Gastrocnemius medialis (tissue), 4 donors: ENCODE measurements at regions not wholly inside any gene's neighbourhood (a gene's known extent, or its start where the extent isn't known, plus 50 kb on each side); places are given as distances from the start of the nearest gene placed in this dataset.
"Not testable (repeated sequence)": the region's sequence is repeated elsewhere in the genome, so short reads cannot be mapped to it uniquely, and the experiment has no call there.

Source experiments
- ATAC-seq, 2 donors: fragments of 150-250 bp; one replicate each; pipeline ENCODE4 v1.9.1; 2016
- DNase-seq, 2 donors: peaks; one replicate each; pipeline ENCODE4 v3.0.0-alpha.2; 2019
- H3K27ac ChIP-seq, 4 donors: fragments of 200-600 bp; sonication (generic); 1 replicate in 1 of 4; 2 replicates in 3 of 4; pipeline ENCODE4 v1.5.1; 2016 to 2018; ENCODE audit warnings: mild to moderate bottlenecking in 2 of 4, moderate library complexity in 1 of 4
- H3K27me3 ChIP-seq, 3 donors: fragments of 200-600 bp; sonication (generic) in 2 of 3; 1 replicate in 1 of 3; 2 replicates in 2 of 3; pipeline versions ENCODE4 v1.5.1 to v1.6.0; 2016 to 2019; ENCODE audit warnings: mild to moderate bottlenecking in 1 of 3, moderate library complexity in 1 of 3
- H3K36me3 ChIP-seq, 2 donors: fragments of 200-600 bp; sonication (generic) in 1 of 2; one replicate each; pipeline ENCODE4 v1.5.1; 2017 to 2018
- H3K4me1 ChIP-seq, 2 donors: fragments of 200-600 bp; sonication (generic) in 1 of 2; one replicate each; pipeline ENCODE4 v1.5.1; 2016 to 2017; ENCODE audit warnings: mild to moderate bottlenecking in 2 of 2
- H3K4me3 ChIP-seq, 4 donors: fragments of 200-600 bp; sonication (generic) in 3 of 4; 1 replicate in 1 of 4; 2 replicates in 3 of 4; pipeline ENCODE4 v1.5.1; 2016 to 2019; ENCODE audit warnings: mild to moderate bottlenecking in 2 of 4
- H3K9me3 ChIP-seq, 3 donors: fragments of 200-600 bp; sonication (generic) in 2 of 3; 1 replicate in 1 of 3; 2 replicates in 2 of 3; pipeline ENCODE4 v1.5.1; 2016 to 2019
- POLR2A ChIP-seq, 2 donors: fragments of 450-650 bp; IDR thresholded peaks; one replicate each; pipeline ENCODE4 v1.6.1; 2017; ENCODE audit warnings: antibody characterized with exemption in 2 of 2, mild to moderate bottlenecking in 2 of 2, moderate library complexity in 2 of 2
- in situ Hi-C, 4 donors: fragments of 200-750 bp; cut with MboI; loops; one replicate each; pipeline versions ENCODE4 v1.15.0 to v1.8.0; 2017; ENCODE audit warnings: low sequenced_read_pairs in 4 of 4
- intact Hi-C: fragments of 100-400 bp; cut with DNase I; formaldehyde crosslinking; loops from one replicate; pipeline ENCODE4 v1.15.1; 2023; ENCODE audit warnings: low total_unique reads
- TF ChIP-seq, protein P1 (sequence below), 5 experiments: fragments of 450-650 bp in 3 of 5; fragments of 200-600 bp in 2 of 5; sonication (generic) in 2 of 5; IDR thresholded peaks in 4 of 5; conservative IDR thresholded peaks in 1 of 5; 1 replicate in 4 of 5; 2 replicates in 1 of 5; pipeline ENCODE4 v1.5.1; 2016 to 2019; ENCODE audit warnings: antibody characterized with exemption in 5 of 5, mild to moderate bottlenecking in 3 of 5, moderate library complexity in 3 of 5

DNA sequence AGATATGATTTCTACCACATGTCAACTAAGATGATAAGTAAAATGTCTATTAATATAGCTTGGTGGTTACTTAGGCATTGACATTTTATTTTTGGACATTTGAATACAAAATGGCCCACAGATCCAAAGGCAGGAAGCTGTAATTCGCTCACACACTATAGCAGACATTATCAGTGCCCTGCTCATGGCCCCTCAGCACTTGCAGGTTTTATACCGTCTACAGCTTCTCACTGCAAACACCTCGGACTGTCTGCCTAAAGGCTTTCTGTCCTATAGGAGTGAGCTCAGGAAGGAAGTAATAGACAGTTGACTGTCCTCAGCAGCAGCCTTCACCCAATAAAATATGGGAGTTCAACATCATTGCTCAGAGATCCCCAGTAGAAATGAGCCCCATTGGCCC lies 140.8 kb upstream of the RASA1 start:
- intact Hi-C loops (no loop called here), in situ Hi-C loops (no loop called here)
- ATAC-seq: no peak
- DNase-seq: no peak
- Histone ChIP-seq H3K4me1 (no peaks in the 10 kb centered on the region), H3K27me3 (no peaks in the 10 kb centered on the region), H3K4me3 (no peak overlapping the region), H3K27ac (no peak overlapping the region), H3K9me3 (no peaks in the 10 kb centered on the region), H3K36me3 (no peaks in the 10 kb centered on the region)
- no peak for TF ChIP-seq POLR2A (IDR thresholded peaks at IDR 0.05)
- TF ChIP-seq, protein P1, sequence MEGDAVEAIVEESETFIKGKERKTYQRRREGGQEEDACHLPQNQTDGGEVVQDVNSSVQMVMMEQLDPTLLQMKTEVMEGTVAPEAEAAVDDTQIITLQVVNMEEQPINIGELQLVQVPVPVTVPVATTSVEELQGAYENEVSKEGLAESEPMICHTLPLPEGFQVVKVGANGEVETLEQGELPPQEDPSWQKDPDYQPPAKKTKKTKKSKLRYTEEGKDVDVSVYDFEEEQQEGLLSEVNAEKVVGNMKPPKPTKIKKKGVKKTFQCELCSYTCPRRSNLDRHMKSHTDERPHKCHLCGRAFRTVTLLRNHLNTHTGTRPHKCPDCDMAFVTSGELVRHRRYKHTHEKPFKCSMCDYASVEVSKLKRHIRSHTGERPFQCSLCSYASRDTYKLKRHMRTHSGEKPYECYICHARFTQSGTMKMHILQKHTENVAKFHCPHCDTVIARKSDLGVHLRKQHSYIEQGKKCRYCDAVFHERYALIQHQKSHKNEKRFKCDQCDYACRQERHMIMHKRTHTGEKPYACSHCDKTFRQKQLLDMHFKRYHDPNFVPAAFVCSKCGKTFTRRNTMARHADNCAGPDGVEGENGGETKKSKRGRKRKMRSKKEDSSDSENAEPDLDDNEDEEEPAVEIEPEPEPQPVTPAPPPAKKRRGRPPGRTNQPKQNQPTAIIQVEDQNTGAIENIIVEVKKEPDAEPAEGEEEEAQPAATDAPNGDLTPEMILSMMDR (IDR thresholded peaks at IDR 0.05 in 4 of 5, conservative IDR thresholded peaks at IDR 0.05 in 1 of 5): no peak

DNA sequence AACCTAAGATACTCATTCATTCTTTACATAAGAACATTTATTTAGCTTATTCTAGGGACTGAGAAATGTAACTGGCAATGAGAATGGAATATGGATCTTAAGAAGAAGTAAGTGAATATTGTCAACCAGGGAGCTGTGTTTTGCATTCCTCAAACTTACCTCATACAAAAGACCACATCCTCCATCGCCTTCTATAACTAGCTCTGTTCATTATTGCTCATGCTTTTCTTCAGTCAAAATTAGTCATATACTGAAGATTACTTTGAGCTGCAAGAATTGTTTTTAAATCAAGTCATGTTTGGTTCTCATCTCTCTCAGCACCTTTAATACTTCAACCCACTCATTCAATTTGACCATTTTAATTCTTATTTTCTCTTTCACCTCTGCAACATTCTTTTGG lies 140.3 kb upstream of the RASA1 start:
- in situ Hi-C loops (no loop called here), intact Hi-C loops (no loop called here)
- Histone ChIP-seq H3K9me3 (no peaks in the 10 kb centered on the region), H3K4me1 (no peaks in the 10 kb centered on the region), H3K27ac (no peak overlapping the region), H3K27me3 (no peaks in the 10 kb centered on the region), H3K4me3 (no peak overlapping the region), H3K36me3 (no peaks in the 10 kb centered on the region)
- ATAC-seq (no peak), DNase-seq (no peak)
- no peak for TF ChIP-seq POLR2A (IDR thresholded peaks at IDR 0.05)
- TF ChIP-seq, protein P1 (IDR thresholded peaks at IDR 0.05 in 4 of 5, conservative IDR thresholded peaks at IDR 0.05 in 1 of 5): no peak

DNA sequence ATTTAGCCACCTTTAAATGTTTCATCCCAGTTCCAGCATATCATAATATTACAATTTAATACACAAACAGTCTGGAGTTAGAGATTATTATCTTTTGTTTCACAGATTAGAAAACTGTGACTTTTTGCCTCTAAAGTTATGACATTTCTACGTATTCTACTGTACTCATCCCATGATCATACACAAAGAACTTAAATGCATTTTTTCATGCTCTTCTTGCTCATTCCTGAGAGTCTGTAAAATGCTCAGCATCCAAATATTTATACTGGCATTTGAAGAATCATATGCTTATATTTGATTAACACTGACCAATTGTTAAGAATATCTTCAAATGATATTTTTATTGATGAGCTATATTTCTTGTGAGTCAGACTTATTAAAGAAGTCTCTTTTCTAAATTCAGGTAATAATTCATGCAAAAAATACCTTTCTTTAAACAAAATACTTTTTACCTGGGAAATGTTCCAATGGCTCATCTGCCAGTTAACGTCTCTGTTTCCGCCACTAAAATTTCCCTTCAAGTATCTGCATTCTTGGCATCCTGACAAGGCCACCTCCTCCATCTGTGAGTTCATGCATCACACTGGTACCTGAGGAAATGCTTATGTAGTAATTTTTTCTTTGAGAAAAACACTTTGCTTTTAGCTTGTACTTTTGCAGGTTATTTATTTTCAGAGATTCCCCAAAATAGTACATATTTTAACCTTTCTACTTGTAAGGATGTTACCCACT lies 139.6 kb upstream of the RASA1 start:
- ATAC-seq (no peak), DNase-seq (no peak)
- Histone ChIP-seq H3K4me3 (no peak overlapping the region), H3K27ac (no peak overlapping the region), H3K4me1 (no peaks in the 10 kb centered on the region), H3K9me3 (no peaks in the 10 kb centered on the region), H3K36me3 (no peaks in the 10 kb centered on the region), H3K27me3 (no peaks in the 10 kb centered on the region)
- in situ Hi-C loops (no loop called here), intact Hi-C loops (no loop called here)
- no peak for TF ChIP-seq POLR2A (IDR thresholded peaks at IDR 0.05)
- TF ChIP-seq, protein P1 (IDR thresholded peaks at IDR 0.05 in 4 of 5, conservative IDR thresholded peaks at IDR 0.05 in 1 of 5): no peak

DNA sequence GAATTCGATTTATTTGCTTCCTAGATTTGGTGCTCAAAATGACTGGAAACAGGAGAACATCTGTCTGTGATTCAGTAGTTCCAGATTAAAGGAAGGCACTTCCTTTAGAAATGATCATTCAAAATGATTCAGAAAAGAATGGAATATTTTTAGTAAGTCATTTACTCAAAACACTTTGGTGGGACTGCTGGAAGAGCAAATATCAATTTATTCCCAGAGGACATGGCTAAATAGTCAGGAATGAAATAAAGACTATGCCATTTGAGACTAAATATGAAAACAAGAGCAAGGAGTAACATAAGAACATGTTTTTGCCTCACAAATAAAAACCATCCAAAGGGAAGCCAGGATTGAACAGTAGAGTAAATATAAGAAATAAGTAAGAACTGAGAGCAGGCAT lies 138.6 kb upstream of the RASA1 start:
- Histone ChIP-seq H3K9me3 (no peaks in the 10 kb centered on the region), H3K27ac (no peak overlapping the region), H3K36me3 (no peaks in the 10 kb centered on the region), H3K4me3 (no peak overlapping the region), H3K4me1 (no peaks in the 10 kb centered on the region), H3K27me3 (no peaks in the 10 kb centered on the region)
- no peak for TF ChIP-seq POLR2A (IDR thresholded peaks at IDR 0.05)
- TF ChIP-seq, protein P1 (IDR thresholded peaks at IDR 0.05 in 4 of 5, conservative IDR thresholded peaks at IDR 0.05 in 1 of 5): no peak
- no peak for DNase-seq
- in situ Hi-C loops (no loop called here), intact Hi-C loops (no loop called here)
- no peak for ATAC-seq

DNA sequence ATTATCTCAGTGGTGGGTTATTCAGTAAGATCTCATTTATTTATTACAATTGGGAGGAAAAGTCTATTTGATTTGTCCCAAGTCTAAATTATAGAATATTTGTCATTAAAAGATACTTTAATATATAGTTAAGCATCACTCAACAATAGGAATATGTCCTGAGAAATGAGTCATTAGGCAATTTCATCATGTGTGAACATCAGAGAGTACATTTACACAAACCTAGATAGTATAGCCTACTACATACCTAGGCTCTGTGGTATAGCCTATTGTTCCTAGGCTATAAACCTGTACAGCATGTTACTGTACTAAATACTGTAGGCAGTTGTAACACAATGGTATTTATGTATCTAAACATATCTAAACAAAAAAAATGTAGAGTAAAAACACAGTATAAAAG lies 135.0 kb upstream of the RASA1 start:
- no peaks in the 10 kb centered on the region for H3K36me3 ChIP-seq
- TF ChIP-seq POLR2A (IDR thresholded peaks at IDR 0.05): no peak
- TF ChIP-seq, protein P1 (IDR thresholded peaks at IDR 0.05 in 4 of 5, conservative IDR thresholded peaks at IDR 0.05 in 1 of 5): no peak
- H3K27ac ChIP-seq: no peak overlapping the region
- intact Hi-C loops: no loop called here
- no peaks in the 10 kb centered on the region for H3K9me3 ChIP-seq
- DNase-seq (no peak), ATAC-seq (no peak)
- no peak overlapping the region for H3K4me3 ChIP-seq
- in situ Hi-C loops: no loop called here
- no peaks in the 10 kb centered on the region for H3K27me3 ChIP-seq
- H3K4me1 ChIP-seq: peaks cover 0 to 2% of the 10 kb centered on the region in 2 donors

DNA sequence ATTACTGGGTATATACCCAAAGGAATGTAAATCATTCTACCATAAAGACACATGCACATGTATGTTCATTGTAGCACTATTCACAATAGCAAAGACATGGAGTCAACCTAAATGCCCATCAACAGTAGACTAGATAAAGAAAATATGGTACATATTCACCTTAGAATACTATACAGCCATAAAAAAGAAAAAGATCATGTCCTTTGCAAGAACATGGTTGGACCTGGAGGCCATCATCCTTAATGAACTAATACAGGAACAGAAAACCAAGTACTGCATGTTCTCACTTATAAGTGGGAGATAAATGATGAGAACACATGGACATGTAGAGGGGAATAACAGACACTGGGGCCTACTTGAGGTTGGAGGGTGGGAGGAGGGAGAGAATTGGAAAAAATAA lies 133.2 kb upstream of the RASA1 start:
- in situ Hi-C loops, H3K4me3 ChIP-seq, ATAC-seq, H3K36me3 ChIP-seq, H3K9me3 ChIP-seq, H3K27ac ChIP-seq, H3K4me1 ChIP-seq, DNase-seq, H3K27me3 ChIP-seq, intact Hi-C loops: not testable (repeated sequence)
